Kidney (tissue), 13 donors: ENCODE measurements at regions not wholly inside any gene's neighbourhood (a gene's known extent, or its start where the extent isn't known, plus 50 kb on each side); places are given as distances from the start of the nearest gene placed in this dataset.
A peak's percentile ranks its signal among the peaks of the same experiment; 100 is the strongest.

Experiments
- DNase-seq, 5 donors: peaks; one replicate each; pipeline ENCODE4 v3.0.0-alpha.2; 2013 to 2020
- FAIRE-seq: peaks from 2 replicates; lab custom pipeline; 2012; peaks lifted over from hg19 to GRCh38; lab: Jason Lieb, UNC
- H3K27ac ChIP-seq, 2 donors: one replicate each; pipeline ENCODE4 v1.7.0; 2013; ENCODE audit warnings: low read depth in 2 of 2, low read length in 2 of 2, inconsistent platforms in 1 of 2
- H3K27me3 ChIP-seq: one replicate; pipeline ENCODE4 v1.7.1; 2013; ENCODE audit warnings: low read length, inconsistent platforms; ENCODE audit not compliant: control insufficient read depth, insufficient read depth
- H3K36me3 ChIP-seq, 3 donors: one replicate each; pipeline versions ENCODE4 v1.7.0 to v1.7.1; 2013; ENCODE audit warnings: low read length in 3 of 3, control low read depth in 1 of 3, inconsistent platforms in 1 of 3; ENCODE audit not compliant: insufficient read depth in 3 of 3, control insufficient read depth in 2 of 3
- H3K4me1 ChIP-seq, 3 donors: one replicate each; pipeline versions ENCODE4 v1.7.0 to v1.7.1; 2013; ENCODE audit warnings: low read length in 3 of 3, inconsistent platforms in 1 of 3, low read depth in 1 of 3; ENCODE audit not compliant: control insufficient read depth in 2 of 3, insufficient read depth in 2 of 3
- H3K4me3 ChIP-seq, 3 donors: one replicate each; pipeline versions ENCODE4 v1.7.0 to v1.8.1; 2013; ENCODE audit warnings: low read length in 3 of 3, control low read depth in 1 of 3, inconsistent platforms in 1 of 3
- H3K9ac ChIP-seq, 3 donors: one replicate each; pipeline versions ENCODE4 v1.7.0 to v1.7.1; 2013; ENCODE audit warnings: low read length in 3 of 3, control low read depth in 1 of 3, inconsistent platforms in 1 of 3
- H3K9me3 ChIP-seq, 3 donors: one replicate each; pipeline versions ENCODE4 v1.7.0 to v1.7.1; 2013; ENCODE audit warnings: low read length in 3 of 3, control low read depth in 1 of 3, inconsistent platforms in 1 of 3; ENCODE audit not compliant: control insufficient read depth in 2 of 3, insufficient read depth in 1 of 3
- intact Hi-C: fragments of 100-400 bp; cut with DNase I; formaldehyde crosslinking; loops from one replicate; pipeline ENCODE4 v1.11.1; 2022
- TF ChIP-seq, protein P1 (sequence below): IDR thresholded peaks from 3 replicates; pipeline ENCODE4 v1.5.1; 2012; ENCODE audit warnings: mild to moderate bottlenecking, moderate library complexity, borderline replicate concordance; ENCODE audit not compliant: insufficient read depth; ENCODE audit errors: extremely low read depth
- donor health status: control.
- donor health status: control.
- donor health status: control.
- donor health status: control.
- donor health status: control.
- donor health status: DM: yes; HTN: yes; CAD: no.
- donor health status: Normal renal cell carcinoma (clear cell type).

DNA sequence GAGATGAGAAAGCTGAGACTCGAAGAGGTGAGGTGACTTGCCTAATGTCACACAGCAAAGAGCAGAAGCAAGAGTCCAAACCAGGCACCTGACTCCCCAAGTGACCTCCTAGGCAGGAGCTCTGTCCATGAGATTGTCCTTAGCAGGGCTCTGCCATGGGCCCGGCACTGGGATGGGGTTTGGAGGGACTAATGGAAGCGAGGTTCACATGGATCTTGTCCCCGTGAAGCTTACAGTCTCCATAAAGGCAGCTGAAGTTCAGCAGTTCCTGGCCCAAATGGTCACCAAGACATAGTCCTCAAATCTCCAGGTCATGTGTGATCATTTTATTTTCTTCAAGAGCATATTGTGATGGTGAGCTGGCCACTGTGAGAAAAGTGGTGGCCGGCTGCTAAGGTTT is 57.0 kb upstream of the AFF3 start:
- Histone ChIP-seq H3K4me3 (no peak overlapping the region), H3K9ac (no peak overlapping the region), H3K4me1 (peaks cover 4 to 12% (median 11%) of the 10 kb centered on the region in 3 donors), H3K27me3 (no peaks in the 10 kb centered on the region), H3K36me3 (no peaks in the 10 kb centered on the region), H3K27ac (no peak overlapping the region), H3K9me3 (no peaks in the 10 kb centered on the region)
- DNase-seq: no peak
- FAIRE-seq: no peak
- intact Hi-C loops: no loop called here
- TF ChIP-seq, protein P1, sequence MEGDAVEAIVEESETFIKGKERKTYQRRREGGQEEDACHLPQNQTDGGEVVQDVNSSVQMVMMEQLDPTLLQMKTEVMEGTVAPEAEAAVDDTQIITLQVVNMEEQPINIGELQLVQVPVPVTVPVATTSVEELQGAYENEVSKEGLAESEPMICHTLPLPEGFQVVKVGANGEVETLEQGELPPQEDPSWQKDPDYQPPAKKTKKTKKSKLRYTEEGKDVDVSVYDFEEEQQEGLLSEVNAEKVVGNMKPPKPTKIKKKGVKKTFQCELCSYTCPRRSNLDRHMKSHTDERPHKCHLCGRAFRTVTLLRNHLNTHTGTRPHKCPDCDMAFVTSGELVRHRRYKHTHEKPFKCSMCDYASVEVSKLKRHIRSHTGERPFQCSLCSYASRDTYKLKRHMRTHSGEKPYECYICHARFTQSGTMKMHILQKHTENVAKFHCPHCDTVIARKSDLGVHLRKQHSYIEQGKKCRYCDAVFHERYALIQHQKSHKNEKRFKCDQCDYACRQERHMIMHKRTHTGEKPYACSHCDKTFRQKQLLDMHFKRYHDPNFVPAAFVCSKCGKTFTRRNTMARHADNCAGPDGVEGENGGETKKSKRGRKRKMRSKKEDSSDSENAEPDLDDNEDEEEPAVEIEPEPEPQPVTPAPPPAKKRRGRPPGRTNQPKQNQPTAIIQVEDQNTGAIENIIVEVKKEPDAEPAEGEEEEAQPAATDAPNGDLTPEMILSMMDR: no peak

DNA sequence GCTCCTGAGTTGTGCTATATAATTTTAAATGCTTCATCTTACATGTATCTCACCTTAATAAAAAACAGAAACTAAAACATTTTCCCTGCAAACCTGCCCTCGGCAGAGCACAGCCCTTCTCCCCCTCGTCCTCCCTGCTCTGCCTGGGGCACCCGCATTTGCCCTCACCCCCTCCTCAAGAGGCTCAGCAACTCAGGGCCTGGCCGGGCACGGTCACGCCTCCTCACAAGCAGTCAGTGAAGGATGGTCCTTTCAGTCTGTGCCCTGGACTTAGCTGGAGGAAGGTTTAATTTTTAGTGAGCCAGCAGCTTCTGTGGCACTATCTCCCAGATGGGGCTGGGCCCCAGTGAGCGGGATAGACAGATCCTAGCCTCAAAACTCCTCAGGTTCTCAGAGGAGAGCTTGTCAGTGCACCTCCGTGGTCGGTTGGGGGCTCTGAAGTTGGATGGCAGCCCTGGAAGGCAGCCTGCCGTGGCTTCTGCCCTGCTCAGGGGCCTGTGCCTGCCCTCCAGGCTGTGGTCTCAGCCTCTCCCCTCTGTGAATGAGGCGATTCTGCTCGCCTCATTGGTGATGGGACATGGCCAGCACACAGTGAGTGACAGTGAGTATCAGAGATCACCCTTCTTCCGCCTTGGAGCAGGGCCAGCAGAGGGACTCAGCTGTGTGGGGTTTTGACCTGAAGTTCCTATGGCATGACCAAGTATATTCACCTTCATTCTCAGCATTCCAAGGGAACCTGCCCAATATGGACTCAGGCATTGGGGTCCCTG is 56.3 kb upstream of the AFF3 start:
- Histone ChIP-seq H3K4me1 (peaks cover 4 to 12% (median 11%) of the 10 kb centered on the region in 3 donors), H3K9ac (no peak overlapping the region), H3K4me3 (no peak overlapping the region), H3K36me3 (no peaks in the 10 kb centered on the region), H3K27me3 (no peaks in the 10 kb centered on the region), H3K9me3 (no peaks in the 10 kb centered on the region), H3K27ac (peak overlapping the region; percentile 51 to 70)
- DNase-seq (peak in 1 of 5 donors; percentile 30), FAIRE-seq (no peak)
- TF ChIP-seq, protein P1: no peak
- intact Hi-C loops: no loop called here

DNA sequence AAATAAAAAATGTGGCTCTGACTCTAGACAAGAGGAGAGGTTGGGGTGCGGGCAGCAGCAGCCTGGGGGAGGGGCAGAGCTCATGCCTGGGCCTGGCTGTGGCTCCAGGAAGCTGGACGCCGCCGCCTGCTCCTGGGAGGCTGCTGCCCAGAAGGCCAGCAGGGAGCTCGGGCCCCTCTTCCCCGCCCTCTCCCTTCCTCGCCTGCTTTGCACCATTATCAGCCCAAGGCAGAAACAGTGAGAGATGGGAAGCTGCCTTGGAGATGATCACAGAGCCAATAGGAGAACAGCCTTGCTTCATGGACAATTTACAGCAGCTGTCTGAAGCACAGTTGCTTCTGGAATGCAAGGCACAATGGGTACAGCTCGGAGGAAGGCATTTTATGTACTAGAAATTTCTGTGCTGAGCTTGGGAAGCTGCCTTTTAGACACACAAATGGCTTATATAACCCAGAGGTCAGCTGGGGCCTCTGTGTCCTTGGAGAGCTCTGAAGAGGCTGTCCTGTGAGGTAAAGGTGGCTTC is 55.3 kb upstream of the AFF3 start:
- FAIRE-seq: no peak
- intact Hi-C loops: no loop called here
- no peak overlapping the region for H3K9ac ChIP-seq
- peak overlapping the region; percentile 51 to 82 for H3K27ac ChIP-seq
- peak; percentile 77 to 96 (median 80) for DNase-seq
- no peaks in the 10 kb centered on the region for H3K36me3 ChIP-seq
- no peaks in the 10 kb centered on the region for H3K9me3 ChIP-seq
- TF ChIP-seq, protein P1: no peak
- H3K4me1 ChIP-seq: peaks cover 4 to 12% (median 11%) of the 10 kb centered on the region in 3 donors
- H3K4me3 ChIP-seq: no peak overlapping the region
- no peaks in the 10 kb centered on the region for H3K27me3 ChIP-seq
